GM21528 (cell line): ENCODE measurements at regions not wholly inside any gene's neighbourhood (a gene's known extent, or its start where the extent isn't known, plus 50 kb on each side); places are given as distances from the start of the nearest gene placed in this dataset.
"Not testable (repeated sequence)": the region's sequence is repeated elsewhere in the genome, so short reads cannot be mapped to it uniquely, and the experiment has no call there.

Experiments used
- ATAC-seq: cut with Tn5 transposase; IDR thresholded peaks from one replicate; pipeline ENCODE4 v1.9.1; 2021; ENCODE audit warnings: mild to moderate bottlenecking, moderate library complexity; ENCODE audit not compliant: unreplicated experiment, low FRiP score

- no peak for ATAC-seq
Observed at GRCh38 chr12:88691811-88692210, 111.5 kb upstream of the KITLG start.

- no peak for ATAC-seq
Observed at GRCh38 chr12:88684610-88685009, 104.3 kb upstream of the KITLG start.

GRCh38 chr12:88684170-88684569 lies 103.9 kb upstream of the KITLG start:
- no peak for ATAC-seq

GRCh38 chr12:88683628-88684027 lies 103.4 kb upstream of the KITLG start:
- no peak for ATAC-seq

GRCh38 chr12:88681271-88681670 lies 101.0 kb upstream of the KITLG start:
- ATAC-seq = no peak

GRCh38 chr12:88677464-88677863 lies 97.2 kb upstream of the KITLG start:
- ATAC-seq = no peak

GRCh38 chr12:88667615-88668014 lies 87.3 kb upstream of the KITLG start:
- ATAC-seq = not testable (repeated sequence)

GRCh38 chr12:88665071-88665470 lies 84.8 kb upstream of the KITLG start:
- no peak for ATAC-seq

GRCh38 chr12:88662961-88663360 lies 82.7 kb upstream of the KITLG start:
- ATAC-seq = no peak

GRCh38 chr12:88662093-88662492 lies 81.8 kb upstream of the KITLG start:
- no peak for ATAC-seq

- no peak for ATAC-seq
Observed at GRCh38 chr12:88658009-88658408, 77.7 kb upstream of the KITLG start.

GRCh38 chr12:88650715-88651114 lies 70.4 kb upstream of the KITLG start:
- ATAC-seq = no peak

GRCh38 chr12:88648625-88649024 lies 68.4 kb upstream of the KITLG start:
- ATAC-seq = no peak

- ATAC-seq = no peak
Observed at GRCh38 chr12:88646824-88647223, 66.6 kb upstream of the KITLG start.

- ATAC-seq = no peak
Observed at GRCh38 chr12:88645816-88646215, 65.5 kb upstream of the KITLG start.

GRCh38 chr12:88644946-88645702 lies 64.9 kb upstream of the KITLG start:
- ATAC-seq = no peak

GRCh38 chr12:88643685-88644084 lies 63.4 kb upstream of the KITLG start:
- ATAC-seq = no peak

- ATAC-seq = no peak
Observed at GRCh38 chr12:88642675-88643431, 62.6 kb upstream of the KITLG start.

GRCh38 chr12:88638966-88639760 lies 58.9 kb upstream of the KITLG start:
- no peak for ATAC-seq

- no peak for ATAC-seq
Observed at GRCh38 chr12:88638388-88638787, 58.1 kb upstream of the KITLG start.

- no peak for ATAC-seq
Observed at GRCh38 chr12:88634008-88634407, 53.7 kb upstream of the KITLG start.
